ENCODE measurements at regions not wholly inside any gene's neighbourhood (a gene's known extent, or its start where the extent isn't known, plus 50 kb on each side); places are given as distances from the start of the nearest gene placed in this dataset.
"Not testable (repeated sequence)": the region's sequence is repeated elsewhere in the genome, so short reads cannot be mapped to it uniquely, and the experiment has no call there.

DNA sequence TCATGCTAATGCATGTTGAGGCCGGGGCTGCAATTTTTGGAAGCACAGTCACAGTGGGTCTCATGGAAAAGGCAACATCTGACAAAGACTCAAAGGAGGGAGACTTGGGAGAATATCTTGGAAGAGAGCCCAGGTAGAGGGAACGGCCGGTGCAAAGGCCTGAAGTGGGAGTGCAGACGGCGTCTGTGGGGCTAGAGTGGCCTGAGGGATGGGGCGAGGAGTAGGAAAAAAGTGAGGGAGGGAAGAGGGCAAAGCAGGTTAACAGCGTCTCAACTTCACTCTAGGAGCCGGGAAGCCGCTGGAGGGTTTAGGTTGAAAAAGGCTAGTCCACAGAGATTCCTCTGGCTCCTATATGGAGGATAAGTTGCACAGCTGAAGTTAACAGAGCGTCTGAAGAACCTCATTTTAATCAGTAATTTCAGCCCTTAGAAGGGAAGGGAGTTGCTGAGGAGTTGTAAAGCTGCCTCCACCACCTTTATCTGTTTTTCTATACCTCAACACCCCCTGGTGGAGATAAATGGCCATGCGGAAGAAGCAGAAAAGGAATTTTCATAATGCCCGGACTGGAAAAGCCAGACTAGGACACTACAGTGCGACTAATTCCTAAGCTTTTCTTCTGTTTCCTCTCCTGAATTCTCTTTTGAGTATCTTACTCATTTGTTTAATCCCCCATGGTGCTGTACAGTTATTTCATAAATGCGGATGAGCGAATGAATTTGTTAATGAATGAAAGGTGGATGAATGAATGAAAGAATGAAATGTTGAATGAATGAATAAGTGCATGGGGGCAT lies 78.7 kb upstream of the ZNF281 start:
- no peaks in the 10 kb centered on the region for H3K27me3 ChIP-seq (ENCODE audit: insufficient read depth, poor library complexity, severe bottlenecking)
- H3K27ac ChIP-seq (ENCODE audit: poor library complexity, severe bottlenecking), result no peak overlapping the region
- no peak overlapping the region for H3K4me3 ChIP-seq (ENCODE audit: severe bottlenecking)
- no peaks in the 10 kb centered on the region for H3K36me3 ChIP-seq (ENCODE audit: low read depth)
- peaks cover 15% of the 10 kb centered on the region for H3K4me1 ChIP-seq (ENCODE audit: insufficient read depth, poor library complexity, severe bottlenecking)
- ATAC-seq (ENCODE audit: low read depth) (peak; percentile 82), DNase-seq (ENCODE audit: low spot score) (no peak)
- H3K9me3 ChIP-seq (ENCODE audit: severe bottlenecking), result no peaks in the 10 kb centered on the region
- TF ChIP-seq CTCF (IDR thresholded peaks at IDR 0.05; ENCODE audit: poor library complexity, severe bottlenecking), result peak; percentile 91

- TF ChIP-seq CTCF (IDR thresholded peaks at IDR 0.05; ENCODE audit: poor library complexity, severe bottlenecking), result no peak
- H3K36me3 ChIP-seq (ENCODE audit: low read depth), result no peaks in the 10 kb centered on the region
- H3K9me3 ChIP-seq (ENCODE audit: severe bottlenecking), result no peaks in the 10 kb centered on the region
- H3K27ac ChIP-seq (ENCODE audit: poor library complexity, severe bottlenecking), result no peak overlapping the region
- no peak for DNase-seq (ENCODE audit: low spot score)
- H3K4me1 ChIP-seq (ENCODE audit: insufficient read depth, poor library complexity, severe bottlenecking), result peaks cover 22% of the 10 kb centered on the region
- no peak overlapping the region for H3K4me3 ChIP-seq (ENCODE audit: severe bottlenecking)
- no peaks in the 10 kb centered on the region for H3K27me3 ChIP-seq (ENCODE audit: insufficient read depth, poor library complexity, severe bottlenecking)
- no peak for ATAC-seq (ENCODE audit: low read depth)
These were observed 77.8 kb upstream of the ZNF281 start for GRCh38 chr1:200487650-200488049.

GRCh38 chr1:200486634-200487033 lies 76.8 kb upstream of the ZNF281 start:
- Histone ChIP-seq H3K36me3 (ENCODE audit: low read depth) (no peaks in the 10 kb centered on the region), H3K27me3 (ENCODE audit: insufficient read depth, poor library complexity, severe bottlenecking) (no peaks in the 10 kb centered on the region), H3K27ac (ENCODE audit: poor library complexity, severe bottlenecking) (no peak overlapping the region), H3K9me3 (ENCODE audit: severe bottlenecking) (no peaks in the 10 kb centered on the region), H3K4me3 (ENCODE audit: severe bottlenecking) (no peak overlapping the region), H3K4me1 (ENCODE audit: insufficient read depth, poor library complexity, severe bottlenecking) (peaks cover 25% of the 10 kb centered on the region)
- no peak for TF ChIP-seq CTCF (IDR thresholded peaks at IDR 0.05; ENCODE audit: poor library complexity, severe bottlenecking)
- ATAC-seq (ENCODE audit: low read depth), result no peak
- no peak for DNase-seq (ENCODE audit: low spot score)

- peak overlapping the region; percentile 68 for H3K27ac ChIP-seq (ENCODE audit: poor library complexity, severe bottlenecking)
- H3K9me3 ChIP-seq (ENCODE audit: severe bottlenecking); H3K4me3 ChIP-seq (ENCODE audit: severe bottlenecking); H3K36me3 ChIP-seq (ENCODE audit: low read depth); DNase-seq (ENCODE audit: low spot score); H3K27me3 ChIP-seq (ENCODE audit: insufficient read depth, poor library complexity, severe bottlenecking); ATAC-seq (ENCODE audit: low read depth): not testable (repeated sequence)
- peaks cover 25% of the 10 kb centered on the region for H3K4me1 ChIP-seq (ENCODE audit: insufficient read depth, poor library complexity, severe bottlenecking)
These were observed 74.7 kb upstream of the ZNF281 start for GRCh38 chr1:200484438-200484946.

GRCh38 chr1:200483491-200484143 lies 73.8 kb upstream of the ZNF281 start:
- TF ChIP-seq CTCF (IDR thresholded peaks at IDR 0.05; ENCODE audit: poor library complexity, severe bottlenecking), result no peak
- DNase-seq (ENCODE audit: low spot score), result peak; percentile 92
- no peaks in the 10 kb centered on the region for H3K27me3 ChIP-seq (ENCODE audit: insufficient read depth, poor library complexity, severe bottlenecking)
- no peaks in the 10 kb centered on the region for H3K9me3 ChIP-seq (ENCODE audit: severe bottlenecking)
- ATAC-seq (ENCODE audit: low read depth), result peak; percentile 99
- peaks cover 25% of the 10 kb centered on the region for H3K4me1 ChIP-seq (ENCODE audit: insufficient read depth, poor library complexity, severe bottlenecking)
- H3K36me3 ChIP-seq (ENCODE audit: low read depth), result no peaks in the 10 kb centered on the region
- peak overlapping the region; percentile 68 for H3K27ac ChIP-seq (ENCODE audit: poor library complexity, severe bottlenecking)
- no peak overlapping the region for H3K4me3 ChIP-seq (ENCODE audit: severe bottlenecking)

Measured in RWPE2 (cell line).